Osteocyte (in vitro differentiated cells): ENCODE measurements at regions not wholly inside any gene's neighbourhood (a gene's known extent, or its start where the extent isn't known, plus 50 kb on each side); places are given as distances from the start of the nearest gene placed in this dataset.

ENCODE experiments used
- DNase-seq: peaks from one replicate; pipeline ENCODE4 v3.0.0; 2021; ENCODE audit warnings: mixed read lengths; ENCODE audit not compliant: unreplicated experiment; ENCODE audit errors: extremely low spot score
- H3K27ac Mint-ChIP-seq: one replicate; pipeline ENCODE4 v1.8.0; 2021; ENCODE audit warnings: mild to moderate bottlenecking, mixed read lengths; ENCODE audit not compliant: unreplicated experiment
- H3K27me3 Mint-ChIP-seq: one replicate; pipeline ENCODE4 v1.8.0; 2021; ENCODE audit warnings: mixed read lengths; ENCODE audit not compliant: unreplicated experiment
- H3K36me3 Mint-ChIP-seq: one replicate; pipeline ENCODE4 v1.8.0; 2021; ENCODE audit warnings: mixed read lengths; ENCODE audit not compliant: unreplicated experiment
- H3K4me1 Mint-ChIP-seq: one replicate; pipeline ENCODE4 v1.8.0; 2021; ENCODE audit warnings: mixed read lengths; ENCODE audit not compliant: unreplicated experiment
- H3K4me3 Mint-ChIP-seq: one replicate; pipeline ENCODE4 v1.8.0; 2021; ENCODE audit warnings: mild to moderate bottlenecking, moderate library complexity, mixed read lengths; ENCODE audit not compliant: unreplicated experiment
- H3K9me3 Mint-ChIP-seq: one replicate; pipeline ENCODE4 v1.8.0; 2021; ENCODE audit warnings: mixed read lengths; ENCODE audit not compliant: unreplicated experiment
- CTCF ChIP-seq: fragments of 200-600 bp; sonication (generic); IDR thresholded peaks from 2 replicates; pipeline ENCODE4 v1.5.0; 2021; ENCODE audit warnings: antibody characterized with exemption, mild to moderate bottlenecking, moderate library complexity

- Mint-ChIP-seq H3K9me3 (peaks cover 9% of the 10 kb centered on the region), H3K27me3 (peaks cover 18% of the 10 kb centered on the region), H3K27ac (no peak overlapping the region), H3K4me1 (peaks cover 14% of the 10 kb centered on the region), H3K36me3 (peaks cover 2% of the 10 kb centered on the region), H3K4me3 (no peak overlapping the region)
- no peak for TF ChIP-seq CTCF
- no peak for DNase-seq
Observed at GRCh38 chr4:126037231-126037630, 722.5 kb downstream of the FAT4 start.

GRCh38 chr4:126038502-126039144, 723.9 kb downstream of the FAT4 start:
- peak overlapping the region; percentile 36 for H3K27ac Mint-ChIP-seq
- peaks cover 2% of the 10 kb centered on the region for H3K36me3 Mint-ChIP-seq
- DNase-seq = no peak
- H3K4me3 Mint-ChIP-seq = no peak overlapping the region
- no peak for TF ChIP-seq CTCF
- H3K4me1 Mint-ChIP-seq = peaks cover 14% of the 10 kb centered on the region
- no peaks in the 10 kb centered on the region for H3K9me3 Mint-ChIP-seq
- H3K27me3 Mint-ChIP-seq = peaks cover 16% of the 10 kb centered on the region

- peaks cover under 1% of the 10 kb centered on the region for H3K4me1 Mint-ChIP-seq
- no peak for DNase-seq
- H3K36me3 Mint-ChIP-seq = peaks cover 3% of the 10 kb centered on the region
- H3K27ac Mint-ChIP-seq = no peak overlapping the region
- no peak for TF ChIP-seq CTCF
- H3K4me3 Mint-ChIP-seq = no peak overlapping the region
- H3K9me3 Mint-ChIP-seq = peaks cover 3% of the 10 kb centered on the region
- peaks cover 29% of the 10 kb centered on the region for H3K27me3 Mint-ChIP-seq
Observed at GRCh38 chr4:126046081-126046614, 731.4 kb downstream of the FAT4 start.

GRCh38 chr4:126047114-126047513, 732.4 kb downstream of the FAT4 start:
- Mint-ChIP-seq H3K27ac (no peak overlapping the region), H3K9me3 (peaks cover 3% of the 10 kb centered on the region), H3K4me3 (no peak overlapping the region), H3K27me3 (peaks cover 27% of the 10 kb centered on the region), H3K36me3 (peaks cover 3% of the 10 kb centered on the region), H3K4me1 (peaks cover 8% of the 10 kb centered on the region)
- DNase-seq = no peak
- no peak for TF ChIP-seq CTCF

GRCh38 chr4:126051689-126052424, 737.1 kb downstream of the FAT4 start:
- Mint-ChIP-seq H3K9me3 (no peaks in the 10 kb centered on the region), H3K4me3 (no peak overlapping the region), H3K27ac (peak overlapping the region; percentile 16), H3K36me3 (peaks cover 3% of the 10 kb centered on the region), H3K27me3 (peaks cover 17% of the 10 kb centered on the region), H3K4me1 (peaks cover 9% of the 10 kb centered on the region)
- DNase-seq = no peak
- peak; percentile 60 for TF ChIP-seq CTCF
